ENCODE measurements at regions not wholly inside any gene's neighbourhood (a gene's known extent, or its start where the extent isn't known, plus 50 kb on each side); places are given as distances from the start of the nearest gene placed in this dataset.

DNA sequence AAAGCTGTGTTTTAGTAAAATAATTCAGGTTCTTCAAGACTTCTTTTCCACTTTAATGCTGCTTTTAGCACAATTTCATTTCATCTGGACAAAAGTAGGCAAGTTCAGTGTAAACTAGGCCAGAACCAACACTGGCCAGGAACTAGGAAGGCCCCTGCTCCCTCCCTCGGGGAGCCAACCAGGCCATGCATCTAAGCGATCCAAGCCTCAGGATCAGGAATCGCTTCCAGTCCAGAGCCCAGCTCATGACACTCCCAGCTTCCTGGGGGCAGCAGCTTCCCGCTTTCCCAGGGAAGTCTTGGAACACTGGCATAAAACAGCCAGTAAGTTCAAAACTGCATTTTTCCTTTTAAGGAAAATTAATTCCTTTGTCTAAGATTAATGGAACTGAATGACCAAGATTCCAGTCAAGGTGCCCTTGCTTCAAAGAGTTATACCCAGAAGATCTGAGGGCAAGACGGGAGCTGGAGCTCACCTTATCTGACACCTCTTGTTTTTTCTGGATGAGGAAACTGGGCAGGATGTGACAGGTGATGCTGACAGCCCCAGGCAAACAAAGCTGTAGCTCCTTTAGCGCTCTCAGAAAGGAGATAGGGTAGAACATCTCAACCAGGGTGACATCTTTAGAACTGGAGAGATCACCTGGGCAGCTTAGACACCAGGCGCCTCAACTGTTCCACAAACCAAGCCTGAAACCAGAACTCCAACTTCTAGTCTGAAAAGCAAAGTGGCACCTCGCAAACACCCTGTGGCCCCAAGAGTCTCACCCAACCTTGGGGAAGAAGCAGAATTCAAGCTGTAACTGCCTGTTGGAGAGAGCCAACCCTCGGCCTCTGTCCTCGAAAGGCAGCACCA lies 61.4 kb upstream of the PNMA1 start:
- TF ChIP-seq, protein P1, sequence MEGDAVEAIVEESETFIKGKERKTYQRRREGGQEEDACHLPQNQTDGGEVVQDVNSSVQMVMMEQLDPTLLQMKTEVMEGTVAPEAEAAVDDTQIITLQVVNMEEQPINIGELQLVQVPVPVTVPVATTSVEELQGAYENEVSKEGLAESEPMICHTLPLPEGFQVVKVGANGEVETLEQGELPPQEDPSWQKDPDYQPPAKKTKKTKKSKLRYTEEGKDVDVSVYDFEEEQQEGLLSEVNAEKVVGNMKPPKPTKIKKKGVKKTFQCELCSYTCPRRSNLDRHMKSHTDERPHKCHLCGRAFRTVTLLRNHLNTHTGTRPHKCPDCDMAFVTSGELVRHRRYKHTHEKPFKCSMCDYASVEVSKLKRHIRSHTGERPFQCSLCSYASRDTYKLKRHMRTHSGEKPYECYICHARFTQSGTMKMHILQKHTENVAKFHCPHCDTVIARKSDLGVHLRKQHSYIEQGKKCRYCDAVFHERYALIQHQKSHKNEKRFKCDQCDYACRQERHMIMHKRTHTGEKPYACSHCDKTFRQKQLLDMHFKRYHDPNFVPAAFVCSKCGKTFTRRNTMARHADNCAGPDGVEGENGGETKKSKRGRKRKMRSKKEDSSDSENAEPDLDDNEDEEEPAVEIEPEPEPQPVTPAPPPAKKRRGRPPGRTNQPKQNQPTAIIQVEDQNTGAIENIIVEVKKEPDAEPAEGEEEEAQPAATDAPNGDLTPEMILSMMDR (IDR thresholded peaks at IDR 0.05), result no peak
- no peak for TF ChIP-seq POLR2A (IDR thresholded peaks at IDR 0.05)
